HG03196 (cell line): ENCODE measurements at regions not wholly inside any gene's neighbourhood (a gene's known extent, or its start where the extent isn't known, plus 50 kb on each side); places are given as distances from the start of the nearest gene placed in this dataset.

Experiments
- ATAC-seq: cut with Tn5 transposase; IDR thresholded peaks from one replicate; pipeline ENCODE4 v1.9.1; 2021; ENCODE audit not compliant: unreplicated experiment

DNA sequence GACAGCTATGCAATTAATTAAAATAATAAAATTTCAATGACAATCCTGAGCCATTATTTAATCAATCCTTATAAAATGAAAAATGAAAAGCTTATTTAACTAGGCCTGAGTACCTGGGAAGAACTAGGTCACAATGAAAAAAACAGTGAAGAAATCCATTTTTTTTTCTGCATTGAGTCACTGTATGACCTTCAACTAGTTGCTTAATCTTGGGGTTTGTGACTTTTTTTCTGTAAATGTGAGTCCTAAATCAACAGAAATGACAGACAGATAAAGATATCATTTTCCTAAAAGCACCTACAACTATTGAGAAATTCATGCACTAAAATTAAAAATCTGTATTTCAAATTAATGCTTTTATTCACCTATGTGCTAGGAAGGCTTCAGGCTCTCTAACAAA lies 96.8 kb downstream of the TMEM26 start:
- no peak for ATAC-seq

DNA sequence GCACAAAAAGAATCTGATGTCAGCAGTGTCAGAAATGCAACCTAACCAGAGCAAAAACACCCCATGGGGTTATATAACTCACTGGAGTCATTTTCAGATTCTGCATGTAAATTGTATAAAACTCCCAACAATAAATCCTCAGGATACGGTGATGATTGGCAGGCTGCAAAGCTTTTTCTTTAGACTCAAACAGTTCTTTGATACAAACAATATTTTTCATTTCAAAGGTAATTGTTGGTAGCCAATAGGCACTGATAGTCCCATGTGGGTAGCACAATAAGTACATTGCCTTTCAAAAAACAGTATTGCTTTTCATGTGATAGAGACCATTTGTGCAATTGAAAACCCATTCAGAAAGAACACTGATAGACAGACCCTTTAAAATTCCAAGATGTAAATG lies 98.0 kb downstream of the TMEM26 start:
- no peak for ATAC-seq

DNA sequence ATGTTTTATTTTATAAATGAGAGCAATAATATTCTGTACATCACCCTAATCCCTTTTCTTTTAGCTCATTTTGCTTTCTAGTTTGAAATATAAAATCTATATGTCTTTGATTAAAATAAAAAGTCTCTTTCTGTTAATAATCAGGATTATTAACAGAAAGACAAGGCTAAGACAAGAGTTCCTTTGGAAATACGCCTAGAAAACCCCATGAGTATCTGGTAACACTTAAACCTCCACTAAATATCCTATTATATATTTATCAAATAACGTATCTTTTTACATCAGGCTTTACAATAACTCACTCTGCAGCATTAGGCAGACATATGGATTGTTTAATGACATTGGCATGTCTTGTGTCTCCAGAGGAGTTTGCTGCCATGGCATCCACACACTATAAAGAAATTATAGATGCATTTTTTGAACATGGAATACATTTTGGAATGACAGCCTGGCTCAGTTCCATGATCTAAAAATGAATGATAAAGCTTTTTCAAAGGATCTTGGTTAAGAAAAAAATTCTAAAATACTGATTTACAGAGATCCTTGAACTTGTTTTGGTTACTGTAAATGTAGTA lies 98.7 kb downstream of the TMEM26 start:
- no peak for ATAC-seq

DNA sequence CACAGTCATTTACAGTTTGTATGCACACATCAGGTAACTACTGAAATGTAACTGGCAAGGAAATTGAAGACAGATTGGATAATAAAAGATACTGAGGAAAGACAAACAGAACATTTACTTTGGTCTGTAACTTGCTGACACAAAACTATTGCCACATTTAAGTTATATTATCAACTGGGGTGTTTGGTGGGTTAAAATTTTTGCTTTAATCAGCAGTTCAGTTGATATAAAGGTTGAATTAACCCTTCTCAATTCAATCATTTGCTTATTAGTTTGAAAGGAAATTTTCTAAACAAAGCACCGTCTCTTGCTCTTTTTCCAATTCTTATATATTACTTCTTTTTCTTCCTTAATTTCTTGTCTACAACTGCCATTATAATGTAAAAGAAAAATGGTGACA lies 102.4 kb downstream of the TMEM26 start:
- ATAC-seq, result no peak

DNA sequence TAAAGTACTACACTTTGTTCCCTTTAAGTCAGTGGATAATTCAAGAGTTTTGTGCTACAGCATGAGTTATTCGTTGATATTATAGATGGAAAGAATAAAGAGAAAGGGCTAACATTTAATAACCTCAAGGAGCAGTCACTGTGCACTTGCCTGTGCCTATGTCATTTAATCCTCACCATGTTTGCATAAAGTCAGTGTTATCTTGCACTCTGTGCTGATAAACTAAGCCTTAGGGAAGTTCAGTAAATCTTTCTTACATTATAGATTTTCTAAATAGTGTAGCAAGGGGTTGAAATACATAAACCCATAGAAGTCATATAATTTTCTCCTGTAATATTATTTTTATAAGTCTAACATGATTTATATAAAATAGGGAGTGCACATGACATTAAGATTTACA lies 103.1 kb downstream of the TMEM26 start:
- ATAC-seq, result no peak

DNA sequence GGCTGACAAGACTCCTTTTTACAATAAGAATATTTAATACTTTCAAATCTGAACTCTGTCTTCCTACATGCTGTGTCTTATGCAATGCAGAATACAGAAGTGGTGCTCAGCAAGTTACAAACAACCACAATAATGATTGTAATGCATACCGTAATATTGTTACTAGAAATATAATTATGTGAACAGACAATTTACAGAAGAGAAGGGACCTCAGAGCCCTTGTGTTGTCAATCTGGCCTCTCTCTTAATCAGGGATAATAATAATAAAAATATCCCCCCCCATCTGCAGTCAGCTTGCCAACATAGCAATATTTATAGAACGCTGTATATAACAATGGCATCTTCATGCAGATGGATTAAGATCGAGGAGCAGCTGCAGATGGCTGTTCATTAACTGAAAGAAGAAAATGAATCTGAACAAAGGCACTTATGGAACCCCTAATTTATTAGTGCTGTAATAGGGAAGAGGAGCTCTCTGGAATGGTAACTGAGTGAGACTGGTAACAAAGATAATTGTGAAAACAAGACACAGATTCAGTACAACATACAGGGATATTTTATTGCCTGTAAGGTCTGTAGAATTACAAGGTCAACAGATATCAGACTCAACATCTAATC lies 106.3 kb downstream of the TMEM26 start:
- no peak for ATAC-seq

DNA sequence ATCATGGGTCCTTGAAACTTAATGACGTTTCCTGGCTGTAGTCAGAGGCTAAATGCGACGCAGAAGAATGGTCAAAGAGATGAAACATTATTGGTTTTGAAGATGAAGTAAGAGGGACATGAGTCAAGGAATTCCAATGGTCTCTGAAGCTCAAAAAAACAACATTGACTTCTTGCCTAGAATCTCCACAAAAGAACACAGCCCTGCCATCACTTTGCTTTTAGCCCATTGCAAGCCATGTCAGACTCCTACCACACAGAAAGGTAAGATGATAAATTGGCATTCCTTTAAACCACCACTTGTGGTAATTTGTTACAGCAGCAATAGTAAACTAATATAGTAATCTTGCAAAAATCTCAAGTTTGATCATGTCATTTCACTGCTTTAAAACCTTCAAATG lies 109.4 kb downstream of the TMEM26 start:
- ATAC-seq, result no peak

DNA sequence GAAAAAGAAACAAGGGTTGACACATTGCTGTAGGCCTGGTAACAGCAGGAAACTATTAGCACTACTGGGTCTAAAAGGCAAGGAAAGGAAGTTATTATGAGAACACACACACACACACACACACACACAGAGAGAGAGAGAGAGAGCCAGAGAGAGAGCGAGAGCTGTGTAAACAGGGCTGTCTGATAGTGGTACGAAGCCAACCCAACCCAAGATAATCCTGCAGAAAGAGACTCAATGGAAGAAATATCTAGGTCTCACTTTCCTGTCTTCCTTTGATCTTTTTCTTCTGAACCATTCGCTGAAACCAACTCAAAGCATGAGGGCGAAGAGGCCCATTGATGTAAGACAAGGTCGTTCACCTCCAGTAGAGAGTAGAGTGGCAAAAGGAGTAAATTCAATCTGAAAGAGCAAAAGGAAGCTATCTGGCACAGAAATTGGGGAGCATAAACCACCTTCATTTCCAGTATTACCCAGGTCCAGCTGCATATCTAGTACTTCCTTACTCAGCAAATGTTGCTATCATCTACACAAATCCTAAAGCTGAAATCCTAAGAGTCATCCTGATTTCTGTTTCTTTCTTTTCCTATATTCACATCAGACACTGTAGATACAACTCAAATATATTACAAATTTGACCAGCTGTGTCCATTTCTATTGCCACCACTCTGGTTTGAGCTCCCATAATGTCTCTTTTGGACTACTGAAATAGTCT lies 110.2 kb downstream of the TMEM26 start:
- no peak for ATAC-seq

DNA sequence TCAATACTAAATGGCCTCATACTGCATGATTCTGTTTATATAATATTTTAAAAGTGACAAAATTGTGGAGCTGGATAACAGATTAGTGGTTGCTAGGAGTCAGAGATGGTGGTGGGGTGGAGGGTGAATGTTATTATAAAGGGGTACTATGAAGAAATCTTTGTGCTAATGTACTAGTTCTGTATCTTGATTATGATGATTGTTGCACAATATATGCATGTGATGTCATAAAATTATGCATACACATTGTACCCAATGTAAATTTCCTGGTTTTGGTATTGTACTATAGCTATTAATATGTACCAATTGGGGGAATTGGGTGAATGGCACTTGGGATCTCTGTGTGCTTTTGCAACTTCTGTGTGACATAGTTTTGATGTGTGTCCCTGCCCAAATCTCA lies 112.2 kb downstream of the TMEM26 start:
- no peak for ATAC-seq

DNA sequence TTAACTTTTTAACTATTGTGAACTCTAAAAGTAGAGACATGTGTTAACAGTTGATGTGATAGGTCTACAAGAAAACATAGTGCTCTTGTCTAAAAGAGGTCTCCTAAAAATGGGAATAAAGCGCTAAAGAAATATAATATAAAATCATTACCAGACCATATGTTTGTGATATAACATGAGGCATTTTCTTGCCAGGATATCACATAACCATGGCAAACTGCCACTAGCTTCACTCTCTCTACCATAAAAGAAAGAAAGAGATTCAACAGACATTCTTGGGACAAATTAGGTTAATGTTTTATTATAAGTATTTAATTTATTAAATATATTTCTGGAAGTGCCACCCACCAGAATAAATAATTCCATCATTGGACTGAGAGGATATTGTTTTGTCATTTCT lies 115.0 kb downstream of the TMEM26 start:
- ATAC-seq, result no peak

DNA sequence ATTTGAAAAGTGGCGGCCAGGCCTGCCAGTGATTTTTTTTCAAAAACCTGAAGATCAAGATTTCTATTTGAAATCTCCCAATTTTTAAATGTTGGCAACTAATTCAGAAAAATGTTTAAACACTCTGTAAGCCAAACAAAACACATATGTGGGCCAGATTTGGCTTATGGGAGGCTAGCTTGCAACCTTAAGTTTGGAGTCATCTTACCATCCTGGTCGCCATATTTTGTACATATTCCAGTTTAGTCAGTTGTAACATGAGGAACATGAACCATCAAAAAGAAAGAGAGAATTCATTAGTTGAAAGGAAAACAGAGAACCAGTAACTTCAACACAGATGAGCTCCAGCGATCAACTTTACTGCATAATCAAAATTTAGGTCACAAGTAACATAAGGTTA lies 115.4 kb downstream of the TMEM26 start:
- ATAC-seq, result no peak

DNA sequence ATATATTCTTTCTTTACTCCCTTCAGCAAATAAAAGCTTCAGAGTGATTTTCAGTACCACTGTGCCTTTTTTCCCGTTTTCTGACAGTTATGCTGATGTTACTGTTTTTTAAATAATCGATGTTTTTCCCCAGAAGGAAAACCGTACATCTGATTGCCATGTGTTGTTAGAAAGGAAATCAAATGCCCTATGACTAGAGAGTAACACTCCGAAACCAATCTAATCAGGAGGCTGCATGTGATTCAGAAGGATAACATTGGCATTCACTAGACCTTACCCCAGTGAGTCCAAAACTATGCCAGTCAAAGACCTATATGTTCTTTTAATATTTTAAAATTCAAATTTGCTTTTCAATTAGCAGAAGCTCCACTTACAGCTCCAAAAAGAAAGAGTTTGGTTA lies 116.3 kb downstream of the TMEM26 start:
- ATAC-seq, result no peak

DNA sequence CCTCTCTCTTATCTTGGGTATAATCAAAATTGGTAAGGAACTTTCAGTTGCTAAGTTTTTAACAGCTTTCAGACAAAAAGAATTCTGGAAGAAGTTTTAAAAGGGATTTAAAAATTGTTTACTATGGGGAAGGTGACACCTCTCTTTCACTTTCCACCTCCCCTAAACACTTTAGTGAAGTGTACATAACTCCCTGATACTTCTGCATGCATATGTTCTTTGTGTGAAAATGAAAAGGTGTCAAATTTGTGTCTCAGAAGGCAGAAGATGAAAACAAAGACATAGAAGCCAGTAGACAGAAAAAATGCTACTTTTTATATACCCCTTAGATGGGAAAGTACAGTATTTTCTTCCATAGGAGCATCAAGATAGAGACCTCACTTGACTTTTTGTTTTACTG lies 117.8 kb downstream of the TMEM26 start:
- no peak for ATAC-seq

DNA sequence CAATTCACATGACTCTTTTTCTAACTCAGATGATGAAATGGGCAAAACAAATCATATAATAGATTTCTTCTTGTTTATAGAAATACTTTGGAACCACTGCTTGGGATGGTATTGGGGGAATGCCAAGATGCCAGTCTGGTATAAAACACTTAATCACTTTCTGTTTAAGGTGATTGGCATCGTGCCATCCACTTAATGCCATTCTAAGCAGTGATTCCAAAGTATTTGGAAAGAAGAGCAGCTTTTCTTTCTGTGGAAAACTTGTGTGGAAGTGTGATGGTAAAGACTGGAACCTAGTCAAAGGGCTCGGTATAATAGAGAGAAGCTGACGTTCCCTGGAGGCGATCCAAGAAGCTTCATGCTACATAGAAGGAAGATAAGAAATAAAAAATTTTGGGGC lies 120.6 kb downstream of the TMEM26 start:
- ATAC-seq, result no peak

DNA sequence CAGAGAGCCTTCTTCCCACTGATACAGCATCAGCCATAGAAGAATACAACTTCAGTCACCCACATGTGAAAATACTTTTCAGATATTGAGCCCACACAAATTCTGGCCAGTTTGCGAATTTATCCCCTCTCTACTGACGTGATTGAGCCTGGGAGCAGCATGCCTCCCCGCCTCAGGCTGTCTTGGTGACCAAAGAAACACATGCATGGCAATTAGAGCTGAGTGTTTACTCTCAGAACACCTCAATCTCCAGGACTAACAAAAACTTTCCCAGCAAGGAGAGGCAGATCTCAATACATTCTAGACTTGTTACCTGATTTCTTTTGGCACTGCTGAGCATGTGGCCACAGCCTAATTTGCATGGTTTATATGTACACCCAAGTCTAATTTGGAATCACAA lies 122.5 kb downstream of the TMEM26 start:
- no peak for ATAC-seq

DNA sequence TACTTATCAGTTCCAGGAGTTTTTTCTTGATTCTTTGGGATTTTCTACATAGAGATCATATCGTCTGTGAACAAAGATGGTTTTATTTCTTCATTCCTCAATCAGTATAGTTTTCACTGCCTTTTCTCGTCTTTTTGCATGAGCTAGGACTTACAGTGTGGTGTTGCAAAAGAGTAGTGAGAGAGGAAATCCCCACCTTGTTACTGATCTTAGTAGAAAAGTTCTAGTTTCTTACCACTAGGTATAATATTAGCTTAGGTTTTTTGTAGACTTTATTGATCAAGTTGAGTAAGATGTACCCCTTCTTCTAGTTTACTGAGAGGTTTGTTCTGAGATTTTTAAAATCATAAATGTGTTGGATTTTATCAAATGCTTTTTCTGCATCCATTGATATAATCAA lies 123.3 kb downstream of the TMEM26 start:
- ATAC-seq, result peak; percentile 88

DNA sequence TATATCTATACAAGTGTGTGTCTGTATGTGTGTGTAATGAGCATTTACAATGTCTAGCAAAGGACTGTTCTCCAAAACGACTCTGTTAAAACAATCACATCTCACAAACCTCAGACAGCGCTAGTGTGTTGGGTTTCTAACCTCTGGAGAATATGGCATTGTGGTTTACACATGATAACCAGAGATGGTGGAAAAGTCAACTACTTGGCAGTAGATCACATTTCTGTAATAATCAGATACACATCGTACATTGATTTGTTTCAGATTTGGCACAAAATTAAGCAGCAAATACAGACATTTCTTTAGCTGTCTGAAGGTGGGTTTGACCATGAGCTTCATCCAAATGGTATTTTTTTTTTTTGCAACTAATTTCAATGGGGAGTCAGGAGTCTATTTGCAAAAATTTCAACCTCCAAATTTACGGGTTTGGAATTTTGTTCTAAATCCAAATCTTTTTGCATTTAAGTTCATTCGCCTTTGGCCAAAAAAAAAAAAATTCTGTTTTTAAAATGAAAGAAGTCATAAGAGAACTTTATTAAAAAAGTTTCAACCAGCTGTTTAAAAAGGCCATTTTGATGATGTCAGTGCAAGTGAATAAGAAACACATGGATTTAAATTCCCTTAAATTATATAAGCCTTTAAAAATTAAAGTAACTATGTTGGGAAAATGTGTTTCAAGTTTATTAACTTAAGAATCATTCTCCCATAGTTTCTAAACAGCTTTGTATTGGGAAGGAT lies 127.8 kb downstream of the TMEM26 start:
- ATAC-seq, result no peak

DNA sequence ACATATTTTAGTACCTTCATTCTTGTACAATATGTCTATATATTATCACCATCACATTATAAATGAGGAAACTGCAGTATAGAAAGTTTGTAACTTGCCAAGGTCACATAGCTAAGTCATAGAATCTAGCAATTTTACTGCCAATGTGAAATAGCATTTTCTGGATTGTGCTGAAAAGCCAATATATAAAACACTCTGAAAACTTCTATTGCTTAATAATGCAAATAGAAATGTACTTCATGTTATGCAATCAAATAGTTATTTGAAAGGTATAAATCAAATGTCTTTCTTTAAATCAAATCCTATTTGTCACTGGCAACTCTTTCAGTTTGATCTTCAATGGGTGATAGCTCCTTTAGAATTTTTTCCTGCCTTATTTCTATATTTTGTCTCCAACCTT lies 129.5 kb downstream of the TMEM26 start:
- ATAC-seq, result no peak

DNA sequence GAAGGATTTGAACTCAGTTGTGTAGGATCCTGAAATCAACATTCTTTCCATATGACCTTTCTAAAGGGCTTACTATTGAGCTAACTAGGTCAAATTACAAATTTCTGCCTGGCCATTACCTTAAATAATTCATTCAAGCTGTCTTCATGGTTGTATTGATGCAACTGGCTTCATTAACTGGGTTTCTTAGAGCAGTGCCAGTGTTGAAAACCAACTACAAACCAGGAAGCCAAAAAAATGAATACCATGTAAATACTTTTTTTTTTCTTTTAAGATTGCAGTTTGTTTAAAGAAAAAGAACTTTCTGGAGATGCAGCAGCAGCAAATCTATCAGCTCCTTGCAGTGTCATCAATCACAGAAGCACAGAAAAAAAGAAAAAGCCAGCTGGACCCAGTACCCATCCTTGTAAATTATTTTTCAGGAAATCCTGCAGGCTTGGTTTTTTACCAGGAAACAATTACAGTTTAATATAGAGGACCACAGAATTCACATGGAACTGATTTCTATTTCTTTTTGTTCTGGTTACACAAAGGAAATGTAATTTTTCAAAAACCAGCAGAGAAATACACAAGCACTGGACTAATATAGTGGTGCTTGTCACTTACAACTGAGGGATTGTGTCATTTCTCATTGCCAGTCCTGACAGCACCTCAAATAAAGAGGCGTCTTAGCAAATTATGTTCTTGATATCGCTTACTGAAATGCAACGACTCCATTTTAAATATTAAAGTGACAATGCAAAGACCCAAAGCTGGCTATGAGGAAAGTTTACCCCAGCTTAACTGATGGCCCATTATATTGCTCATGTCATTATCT lies 131.9 kb downstream of the TMEM26 start:
- ATAC-seq, result no peak

DNA sequence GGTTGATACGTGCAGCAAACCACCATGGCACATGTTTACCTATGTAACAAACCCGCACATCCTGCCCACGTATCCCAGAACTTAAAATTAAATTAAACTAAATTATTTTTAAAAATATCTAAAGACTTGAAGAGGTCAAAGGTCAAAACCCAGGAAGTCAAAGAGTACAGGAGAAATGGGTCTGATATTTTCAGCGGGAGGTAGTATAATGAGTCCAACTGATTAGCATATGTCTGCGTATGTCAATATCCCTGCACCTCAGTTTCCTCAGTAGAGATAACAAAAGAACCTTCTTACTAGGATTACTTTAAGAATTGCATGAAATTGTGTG lies 133.0 kb downstream of the TMEM26 start:
- ATAC-seq, result no peak
